Natural killer cell (primary cell): ENCODE measurements at regions not wholly inside any gene's neighbourhood (a gene's known extent, or its start where the extent isn't known, plus 50 kb on each side); places are given as distances from the start of the nearest gene placed in this dataset.
"Not testable (repeated sequence)": the region's sequence is repeated elsewhere in the genome, so short reads cannot be mapped to it uniquely, and the experiment has no call there.

Source experiments
- ATAC-seq, 3 donors: fragments of 150-1000 bp in 2 of 3; fragments of 200-7000 bp in 1 of 3; cut with Tn5 transposase; 1 replicate in 1 of 3; 2 replicates in 2 of 3; pipeline ENCODE4 v1.10.0; 2021; ENCODE audit warnings: mild to moderate bottlenecking in 2 of 3, moderate library complexity in 2 of 3
- DNase-seq, 2 donors: peaks; one replicate each; pipeline versions ENCODE4 v3.0.0 to v3.0.0-alpha.2; 2013 to 2021; ENCODE audit warnings: mixed read lengths in 1 of 2
- H3K27ac ChIP-seq: one replicate; pipeline ENCODE4 v1.5.1; 2013; ENCODE audit warnings: mild to moderate bottlenecking, low read length
- H3K27me3 ChIP-seq: one replicate; pipeline ENCODE4 v1.6.1; 2013; ENCODE audit warnings: low read length; ENCODE audit not compliant: control insufficient read depth, insufficient read depth
- H3K36me3 ChIP-seq: one replicate; pipeline ENCODE4 v1.6.1; 2013; ENCODE audit warnings: low read length; ENCODE audit not compliant: control insufficient read depth, insufficient read depth
- H3K4me1 ChIP-seq: one replicate; pipeline ENCODE4 v1.6.1; 2013; ENCODE audit warnings: low read length; ENCODE audit not compliant: control insufficient read depth, insufficient read depth
- H3K4me3 ChIP-seq: one replicate; pipeline ENCODE4 v1.5.1; 2013; ENCODE audit warnings: low read length
- H3K9me3 ChIP-seq: one replicate; pipeline ENCODE4 v1.6.1; 2013; ENCODE audit warnings: low read length; ENCODE audit not compliant: control insufficient read depth, insufficient read depth
- H3K27ac Mint-ChIP-seq, 2 donors: one replicate each; pipeline ENCODE4 v1.8.0; 2022; ENCODE audit warnings: mild to moderate bottlenecking in 2 of 2, mixed read lengths in 2 of 2, moderate library complexity in 1 of 2
- H3K27me3 Mint-ChIP-seq, 2 donors: one replicate each; pipeline ENCODE4 v1.8.0; 2022; ENCODE audit warnings: low read depth in 2 of 2, mixed read lengths in 2 of 2
- H3K36me3 Mint-ChIP-seq: one replicate; pipeline ENCODE4 v1.8.0; 2022; ENCODE audit warnings: mixed read lengths
- H3K4me1 Mint-ChIP-seq, 2 donors: one replicate each; pipeline ENCODE4 v1.8.0; 2022; ENCODE audit warnings: mixed read lengths in 2 of 2
- H3K4me3 Mint-ChIP-seq: one replicate; pipeline ENCODE4 v1.8.0; 2022; ENCODE audit warnings: mild to moderate bottlenecking, moderate library complexity, mixed read lengths
- H3K9me3 Mint-ChIP-seq, 2 donors: one replicate each; pipeline ENCODE4 v1.8.0; 2022; ENCODE audit warnings: mixed read lengths in 2 of 2
- WGBS: methylation state at CpG from one replicate; pipeline ENCODE4 v1.1.7; 2013; ENCODE audit warnings: missing lambda C conversion rate; ENCODE audit not compliant: insufficient coverage; 5-methylcytosine and 5-hydroxymethylcytosine counted together
- intact Hi-C: fragments of 100-400 bp; cut with micrococcal nuclease; formaldehyde crosslinking; loops from one replicate; pipeline ENCODE4 v1.14.2; 2022
- TF ChIP-seq, protein P1 (sequence below): fragments of 200-600 bp; IDR thresholded peaks from one replicate; pipeline ENCODE4 v1.8.0; 2022; ENCODE audit warnings: antibody characterized with exemption

DNA sequence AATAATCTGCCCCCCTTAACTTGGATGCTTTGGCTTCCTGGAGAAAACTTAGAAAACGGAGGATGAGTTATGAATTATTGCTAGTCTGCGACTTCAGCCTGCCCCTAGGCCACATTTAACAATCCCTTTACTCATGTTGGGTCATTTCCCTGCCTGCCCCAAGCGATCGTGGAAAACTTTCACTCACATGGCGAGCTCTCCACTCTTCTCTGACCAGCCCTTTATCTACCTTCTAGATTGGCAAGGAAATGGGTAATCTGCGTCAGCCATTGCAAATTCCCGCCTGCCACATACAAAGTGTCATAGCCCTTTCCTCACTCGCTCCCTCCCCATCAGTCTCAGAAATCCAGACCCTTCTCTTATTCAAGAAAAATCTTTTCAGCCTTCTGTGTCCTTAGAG is 154.3 kb upstream of the IRS2 start:
- ATAC-seq, result no peak
- Mint-ChIP-seq H3K4me1 (no peaks in the 10 kb centered on the region), H3K9me3 (no peaks in the 10 kb centered on the region), H3K36me3 (peaks cover under 1% of the 10 kb centered on the region), H3K27me3 (peaks cover 0 to 11% of the 10 kb centered on the region in 2 donors), H3K27ac (no peak overlapping the region), H3K4me3 (no peak overlapping the region)
- TF ChIP-seq, protein P1, sequence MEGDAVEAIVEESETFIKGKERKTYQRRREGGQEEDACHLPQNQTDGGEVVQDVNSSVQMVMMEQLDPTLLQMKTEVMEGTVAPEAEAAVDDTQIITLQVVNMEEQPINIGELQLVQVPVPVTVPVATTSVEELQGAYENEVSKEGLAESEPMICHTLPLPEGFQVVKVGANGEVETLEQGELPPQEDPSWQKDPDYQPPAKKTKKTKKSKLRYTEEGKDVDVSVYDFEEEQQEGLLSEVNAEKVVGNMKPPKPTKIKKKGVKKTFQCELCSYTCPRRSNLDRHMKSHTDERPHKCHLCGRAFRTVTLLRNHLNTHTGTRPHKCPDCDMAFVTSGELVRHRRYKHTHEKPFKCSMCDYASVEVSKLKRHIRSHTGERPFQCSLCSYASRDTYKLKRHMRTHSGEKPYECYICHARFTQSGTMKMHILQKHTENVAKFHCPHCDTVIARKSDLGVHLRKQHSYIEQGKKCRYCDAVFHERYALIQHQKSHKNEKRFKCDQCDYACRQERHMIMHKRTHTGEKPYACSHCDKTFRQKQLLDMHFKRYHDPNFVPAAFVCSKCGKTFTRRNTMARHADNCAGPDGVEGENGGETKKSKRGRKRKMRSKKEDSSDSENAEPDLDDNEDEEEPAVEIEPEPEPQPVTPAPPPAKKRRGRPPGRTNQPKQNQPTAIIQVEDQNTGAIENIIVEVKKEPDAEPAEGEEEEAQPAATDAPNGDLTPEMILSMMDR, result no peak
- Histone ChIP-seq H3K9me3 (no peaks in the 10 kb centered on the region), H3K27ac (no peak overlapping the region), H3K4me3 (no peak overlapping the region), H3K4me1 (no peaks in the 10 kb centered on the region), H3K36me3 (no peaks in the 10 kb centered on the region), H3K27me3 (no peaks in the 10 kb centered on the region)
- 89% methylated on average over 8 of the region's 8 CpGs for WGBS
- intact Hi-C loops, result no loop called here
- DNase-seq, result no peak

- Mint-ChIP-seq H3K27ac (no peak overlapping the region), H3K36me3 (no peaks in the 10 kb centered on the region), H3K9me3 (no peaks in the 10 kb centered on the region), H3K4me1 (no peaks in the 10 kb centered on the region), H3K27me3 (peaks cover 0 to 9% of the 10 kb centered on the region in 2 donors), H3K4me3 (no peak overlapping the region)
- DNase-seq (no peak), ATAC-seq (no peak)
- intact Hi-C loops, result no loop called here
- Histone ChIP-seq H3K9me3 (no peaks in the 10 kb centered on the region), H3K27ac (no peak overlapping the region), H3K4me3 (no peak overlapping the region), H3K27me3 (no peaks in the 10 kb centered on the region), H3K36me3 (no peaks in the 10 kb centered on the region), H3K4me1 (no peaks in the 10 kb centered on the region)
- WGBS, result 94% methylated on average over 10 of the region's 10 CpGs
- TF ChIP-seq, protein P1, result no peak
Observed at GRCh38 chr13:109939838-109940237, 153.5 kb upstream of the IRS2 start.

DNA sequence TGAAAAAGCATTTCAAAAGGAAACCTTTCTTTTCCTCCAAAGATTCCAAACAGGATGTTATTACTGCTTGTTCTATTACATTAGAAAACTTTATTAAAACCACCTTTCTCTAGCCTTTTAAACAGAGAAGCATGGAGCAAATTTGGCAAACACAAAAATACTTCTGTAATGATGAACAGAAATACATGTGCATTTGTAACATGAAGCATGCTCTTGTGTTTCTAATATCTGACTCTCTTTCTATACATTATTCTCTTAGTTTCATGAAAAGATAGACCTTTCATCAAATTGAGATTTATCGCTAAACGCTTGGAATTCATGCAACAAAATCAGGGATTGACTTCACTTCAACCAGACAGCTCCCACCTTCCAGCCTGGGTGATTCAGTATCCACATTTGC is 152.8 kb upstream of the IRS2 start:
- H3K4me1 Mint-ChIP-seq, result no peaks in the 10 kb centered on the region
- H3K4me3 Mint-ChIP-seq, result no peak overlapping the region
- no peaks in the 10 kb centered on the region for H3K9me3 ChIP-seq
- peaks cover 0 to 8% of the 10 kb centered on the region in 2 donors for H3K27me3 Mint-ChIP-seq
- no peak overlapping the region for H3K4me3 ChIP-seq
- H3K27me3 ChIP-seq, result no peaks in the 10 kb centered on the region
- intact Hi-C loops, result no loop called here
- H3K27ac Mint-ChIP-seq, result no peak overlapping the region
- DNase-seq, result no peak
- no peak overlapping the region for H3K27ac ChIP-seq
- no peaks in the 10 kb centered on the region for H3K36me3 ChIP-seq
- 92% methylated on average over 2 of the region's 2 CpGs for WGBS
- ATAC-seq, result no peak
- no peaks in the 10 kb centered on the region for H3K4me1 ChIP-seq
- TF ChIP-seq, protein P1, result no peak
- H3K9me3 Mint-ChIP-seq, result peaks cover 0 to 5% of the 10 kb centered on the region in 2 donors
- no peaks in the 10 kb centered on the region for H3K36me3 Mint-ChIP-seq

GRCh38 chr13:109938255-109938936 is 152.0 kb upstream of the IRS2 start:
- no peak overlapping the region for H3K4me3 Mint-ChIP-seq
- Histone ChIP-seq H3K4me3 (no peak overlapping the region), H3K4me1 (no peaks in the 10 kb centered on the region), H3K9me3 (no peaks in the 10 kb centered on the region), H3K27me3 (no peaks in the 10 kb centered on the region), H3K36me3 (no peaks in the 10 kb centered on the region), H3K27ac (no peak overlapping the region)
- no peaks in the 10 kb centered on the region for H3K4me1 Mint-ChIP-seq
- H3K9me3 Mint-ChIP-seq, result peaks cover 0 to 5% of the 10 kb centered on the region in 2 donors
- intact Hi-C loops, result no loop called here
- no peak overlapping the region for H3K27ac Mint-ChIP-seq
- TF ChIP-seq, protein P1, result no peak
- 95% methylated on average over 10 of the region's 10 CpGs for WGBS
- ATAC-seq, result no peak
- no peaks in the 10 kb centered on the region for H3K36me3 Mint-ChIP-seq
- peaks cover 0 to under 1% of the 10 kb centered on the region in 2 donors for H3K27me3 Mint-ChIP-seq
- no peak for DNase-seq

GRCh38 chr13:109934520-109934919 is 148.1 kb upstream of the IRS2 start:
- ATAC-seq, H3K9me3 Mint-ChIP-seq, H3K36me3 ChIP-seq, H3K4me3 Mint-ChIP-seq, intact Hi-C loops, H3K27me3 Mint-ChIP-seq, H3K4me1 Mint-ChIP-seq, H3K27me3 ChIP-seq, H3K27ac Mint-ChIP-seq, H3K27ac ChIP-seq, DNase-seq, H3K9me3 ChIP-seq, H3K4me3 ChIP-seq, H3K36me3 Mint-ChIP-seq, H3K4me1 ChIP-seq: not testable (repeated sequence)
- WGBS, result 93% methylated on average over 5 of the region's 5 CpGs
